ENCODE measurements at regions not wholly inside any gene's neighbourhood (a gene's known extent, or its start where the extent isn't known, plus 50 kb on each side); places are given as distances from the start of the nearest gene placed in this dataset.

DNA sequence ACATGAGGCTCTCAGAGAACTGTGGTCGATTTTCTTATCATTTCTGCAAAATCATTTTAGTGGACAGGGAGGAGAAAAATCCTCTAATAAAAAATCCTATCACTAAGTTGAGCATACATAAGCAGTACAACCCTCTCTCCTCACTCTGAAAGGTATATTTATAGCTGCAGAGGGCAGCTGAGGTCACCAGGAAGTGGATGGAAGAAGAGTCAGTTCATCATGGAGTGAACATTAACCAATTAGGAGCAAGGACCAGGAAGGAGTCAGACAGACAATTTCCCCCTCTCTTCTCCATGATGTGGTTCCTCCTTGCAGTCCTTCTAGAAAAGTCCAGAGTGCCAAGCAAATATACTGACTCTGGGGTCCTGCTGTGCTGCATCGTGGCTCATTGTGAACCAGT lies 253.7 kb downstream of the TOX3 start:
- no peaks in the 10 kb centered on the region for H3K27me3 ChIP-seq (ENCODE audit: insufficient read depth, low read depth, severe bottlenecking)
- no peak overlapping the region for H3K27ac ChIP-seq
- TF ChIP-seq, protein P1, sequence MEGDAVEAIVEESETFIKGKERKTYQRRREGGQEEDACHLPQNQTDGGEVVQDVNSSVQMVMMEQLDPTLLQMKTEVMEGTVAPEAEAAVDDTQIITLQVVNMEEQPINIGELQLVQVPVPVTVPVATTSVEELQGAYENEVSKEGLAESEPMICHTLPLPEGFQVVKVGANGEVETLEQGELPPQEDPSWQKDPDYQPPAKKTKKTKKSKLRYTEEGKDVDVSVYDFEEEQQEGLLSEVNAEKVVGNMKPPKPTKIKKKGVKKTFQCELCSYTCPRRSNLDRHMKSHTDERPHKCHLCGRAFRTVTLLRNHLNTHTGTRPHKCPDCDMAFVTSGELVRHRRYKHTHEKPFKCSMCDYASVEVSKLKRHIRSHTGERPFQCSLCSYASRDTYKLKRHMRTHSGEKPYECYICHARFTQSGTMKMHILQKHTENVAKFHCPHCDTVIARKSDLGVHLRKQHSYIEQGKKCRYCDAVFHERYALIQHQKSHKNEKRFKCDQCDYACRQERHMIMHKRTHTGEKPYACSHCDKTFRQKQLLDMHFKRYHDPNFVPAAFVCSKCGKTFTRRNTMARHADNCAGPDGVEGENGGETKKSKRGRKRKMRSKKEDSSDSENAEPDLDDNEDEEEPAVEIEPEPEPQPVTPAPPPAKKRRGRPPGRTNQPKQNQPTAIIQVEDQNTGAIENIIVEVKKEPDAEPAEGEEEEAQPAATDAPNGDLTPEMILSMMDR (IDR thresholded peaks at IDR 0.05; ENCODE audit: low read depth, low read length) = no peak
- H3K9me3 ChIP-seq (ENCODE audit: severe bottlenecking) = no peaks in the 10 kb centered on the region
- H3K4me3 ChIP-seq (ENCODE audit: low read depth, low read length) = no peak overlapping the region
- no peak for DNase-seq
- no peaks in the 10 kb centered on the region for H3K36me3 ChIP-seq

DNA sequence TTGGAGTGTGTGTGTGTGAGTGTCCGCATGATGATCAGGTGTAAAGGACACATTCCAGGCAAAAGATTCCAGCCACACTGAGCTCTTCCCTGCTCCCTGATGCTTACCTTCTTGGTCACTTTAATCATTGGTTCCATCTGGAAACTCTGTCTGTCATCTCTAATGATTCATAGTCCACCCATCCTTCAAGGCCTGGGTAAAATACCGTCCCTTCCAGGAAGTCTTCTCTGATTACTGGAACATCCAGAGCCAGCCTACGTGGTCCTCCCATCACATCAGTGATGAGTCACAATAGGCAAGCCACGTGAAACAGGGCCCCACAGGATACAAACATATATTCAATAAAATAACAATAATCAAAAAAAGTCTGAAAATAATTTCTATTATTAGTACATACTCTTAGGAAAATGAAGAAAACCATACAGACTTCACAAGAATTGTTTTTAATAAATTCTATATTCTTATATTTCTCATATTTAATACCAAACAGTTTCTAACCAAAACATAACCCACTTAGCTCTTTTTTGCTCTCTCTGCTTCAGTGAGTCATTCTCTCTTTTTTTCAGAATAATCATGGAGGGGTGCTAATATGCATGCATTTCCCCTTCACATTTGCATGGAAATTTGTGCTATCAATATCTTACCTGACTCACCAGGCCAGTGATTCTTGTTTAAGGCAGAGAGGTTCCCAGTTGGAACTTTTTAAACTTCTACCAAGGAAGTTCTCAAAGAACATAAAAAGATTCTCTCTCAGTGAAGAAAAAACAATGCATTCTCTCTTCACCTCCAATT lies 263.2 kb downstream of the TOX3 start:
- no peaks in the 10 kb centered on the region for H3K36me3 ChIP-seq
- H3K27ac ChIP-seq = no peak overlapping the region
- TF ChIP-seq, protein P1 (IDR thresholded peaks at IDR 0.05; ENCODE audit: low read depth, low read length) = no peak
- no peaks in the 10 kb centered on the region for H3K27me3 ChIP-seq (ENCODE audit: insufficient read depth, low read depth, severe bottlenecking)
- H3K9me3 ChIP-seq (ENCODE audit: severe bottlenecking) = no peaks in the 10 kb centered on the region
- H3K4me3 ChIP-seq (ENCODE audit: low read depth, low read length) = no peak overlapping the region
- DNase-seq = no peak

DNA sequence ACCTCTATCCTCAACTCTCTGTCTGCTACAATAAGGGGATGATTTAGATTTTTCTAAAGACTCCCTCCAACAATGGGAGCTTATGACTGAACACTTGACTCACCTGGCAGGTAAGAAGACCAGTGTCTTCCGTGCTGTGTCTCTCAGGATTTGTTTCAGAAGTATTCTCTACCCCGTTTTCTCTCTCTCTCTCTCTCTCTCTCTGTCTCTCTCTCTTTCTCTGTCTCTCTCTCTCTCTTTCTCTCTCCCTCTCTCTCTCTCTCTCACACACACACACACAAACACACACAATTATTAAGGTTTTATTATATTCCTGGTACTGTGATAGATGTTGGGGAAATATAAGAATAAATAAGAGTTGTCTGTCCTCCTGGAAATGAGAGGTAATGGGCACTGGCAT lies 263.9 kb downstream of the TOX3 start:
- DNase-seq = no peak

DNA sequence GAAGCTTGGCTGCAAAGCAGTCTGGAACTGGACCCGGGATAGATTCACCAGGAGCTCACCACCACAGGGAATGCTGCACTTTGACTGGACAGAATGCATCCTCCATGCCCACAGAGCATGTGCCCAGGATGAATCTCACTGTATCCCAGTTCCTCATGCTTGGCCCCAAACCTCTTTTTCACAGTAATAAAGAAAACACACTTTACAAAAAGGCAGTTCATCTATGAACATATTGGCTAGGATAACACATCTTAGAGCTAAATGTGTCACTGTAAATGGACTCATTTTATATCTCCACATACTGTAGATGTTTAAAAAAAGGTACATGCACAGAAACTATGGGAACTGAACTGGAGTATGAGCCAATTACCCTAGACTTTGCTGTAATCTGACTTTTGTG lies 266.9 kb downstream of the TOX3 start:
- Histone ChIP-seq H3K27me3 (ENCODE audit: insufficient read depth, low read depth, severe bottlenecking) (no peaks in the 10 kb centered on the region), H3K27ac (no peak overlapping the region), H3K9me3 (ENCODE audit: severe bottlenecking) (no peaks in the 10 kb centered on the region), H3K36me3 (no peaks in the 10 kb centered on the region), H3K4me3 (ENCODE audit: low read depth, low read length) (no peak overlapping the region)
- TF ChIP-seq, protein P1 (IDR thresholded peaks at IDR 0.05; ENCODE audit: low read depth, low read length) = no peak
- DNase-seq = no peak

More for the DNA sequence above, 263.9 kb downstream of the TOX3 start:
- no peak overlapping the region for H3K4me3 ChIP-seq (ENCODE audit: low read depth, low read length)
- H3K27ac ChIP-seq = no peak overlapping the region
- no peaks in the 10 kb centered on the region for H3K9me3 ChIP-seq (ENCODE audit: severe bottlenecking)
- H3K36me3 ChIP-seq = no peaks in the 10 kb centered on the region
- H3K27me3 ChIP-seq (ENCODE audit: insufficient read depth, low read depth, severe bottlenecking) = no peaks in the 10 kb centered on the region
- TF ChIP-seq, protein P1 (IDR thresholded peaks at IDR 0.05; ENCODE audit: low read depth, low read length) = no peak

DNA sequence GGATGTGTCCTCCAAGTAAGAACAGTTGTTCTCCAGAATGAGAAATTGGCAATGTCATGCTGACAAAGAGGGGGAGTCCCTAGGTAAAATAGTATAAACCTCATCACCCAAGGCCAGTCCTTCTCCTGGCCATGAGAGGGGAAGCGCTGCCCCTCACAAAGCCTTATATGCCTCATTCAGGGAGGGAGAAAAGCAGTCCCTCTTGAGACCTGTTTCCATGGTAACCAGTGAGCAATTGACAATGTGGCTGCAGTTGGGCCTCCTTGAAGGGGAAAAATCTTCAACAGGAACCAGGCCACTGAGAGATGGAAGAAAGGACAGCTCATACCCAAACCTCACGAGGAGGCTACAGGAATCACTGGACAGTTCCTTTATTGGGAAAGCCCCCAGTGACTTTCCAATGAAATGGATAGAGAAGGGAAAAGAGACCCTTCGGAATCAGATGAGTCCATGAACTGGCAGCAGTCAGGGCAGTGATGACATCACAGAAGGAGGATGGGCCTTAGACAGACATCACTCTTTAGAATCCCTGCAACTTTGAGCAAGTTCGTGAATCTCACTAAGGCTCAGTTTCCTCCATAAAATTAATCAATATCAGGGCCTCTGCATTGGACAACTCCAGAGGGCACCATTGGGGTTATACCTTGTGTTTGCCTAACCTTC lies 275.7 kb downstream of the TOX3 start:
- no peaks in the 10 kb centered on the region for H3K36me3 ChIP-seq
- no peak overlapping the region for H3K4me3 ChIP-seq (ENCODE audit: low read depth, low read length)
- TF ChIP-seq, protein P1 (IDR thresholded peaks at IDR 0.05; ENCODE audit: low read depth, low read length) = no peak
- no peak for DNase-seq
- H3K27ac ChIP-seq = no peak overlapping the region
- H3K27me3 ChIP-seq (ENCODE audit: insufficient read depth, low read depth, severe bottlenecking) = no peaks in the 10 kb centered on the region
- H3K9me3 ChIP-seq (ENCODE audit: severe bottlenecking) = no peaks in the 10 kb centered on the region
